Stimulated activated naive B cell treated with anti-CD40 and anti-IgM and Interleukin-4, amounts not matched to agents 10 μg/mL and 1 μg/mL and 100 μg/mL, for 72 hours (primary cell): ENCODE measurements at regions not wholly inside any gene's neighbourhood (a gene's known extent, or its start where the extent isn't known, plus 50 kb on each side); places are given as distances from the start of the nearest gene placed in this dataset.

Experiments used
- ATAC-seq, 2 donors: fragments of 150-1000 bp; cut with Tn5 transposase; replicated peaks; 2 replicates each; pipeline ENCODE4 v1.10.0; 2021; ENCODE audit warnings: moderate library complexity in 1 of 2
- DNase-seq: peaks from one replicate; pipeline ENCODE4 v3.0.0; 2021
- H3K27ac Mint-ChIP-seq: one replicate; pipeline ENCODE4 v1.8.0; 2022; ENCODE audit warnings: mild to moderate bottlenecking, mixed read lengths
- H3K27me3 Mint-ChIP-seq, 2 donors: one replicate each; pipeline ENCODE4 v1.8.0; 2022; ENCODE audit warnings: mixed read lengths in 2 of 2
- H3K36me3 Mint-ChIP-seq, 2 donors: one replicate each; pipeline ENCODE4 v1.8.0; 2022; ENCODE audit warnings: mixed read lengths in 2 of 2, mild to moderate bottlenecking in 1 of 2
- H3K4me1 Mint-ChIP-seq, 2 donors: one replicate each; pipeline ENCODE4 v1.8.0; 2022; ENCODE audit warnings: mixed read lengths in 2 of 2, mild to moderate bottlenecking in 1 of 2
- H3K4me3 Mint-ChIP-seq, 2 donors: one replicate each; pipeline ENCODE4 v1.8.0; 2022; ENCODE audit warnings: mild to moderate bottlenecking in 2 of 2, mixed read lengths in 2 of 2, moderate library complexity in 1 of 2
- H3K9me3 Mint-ChIP-seq, 2 donors: one replicate each; pipeline ENCODE4 v1.8.0; 2022; ENCODE audit warnings: mixed read lengths in 2 of 2, mild to moderate bottlenecking in 1 of 2

DNA sequence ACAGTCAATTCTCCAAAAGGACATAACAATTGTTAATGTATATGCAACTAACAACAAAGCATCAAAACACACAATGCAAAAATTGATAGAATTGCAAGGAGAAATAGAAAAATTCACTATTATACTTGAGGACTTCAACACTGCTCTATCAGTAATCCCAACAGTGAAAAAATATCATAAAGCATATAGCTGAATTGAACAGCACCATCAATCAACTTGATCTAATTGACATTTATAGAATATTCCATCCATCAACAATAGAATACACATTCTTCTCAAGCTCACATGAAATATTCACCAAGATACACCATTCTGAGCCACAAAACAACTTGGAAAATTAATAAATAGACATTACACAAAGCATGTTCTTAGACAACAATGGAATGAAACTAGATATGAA is 60.1 kb upstream of the ASXL3 start:
- Mint-ChIP-seq H3K27ac (no peak overlapping the region), H3K27me3 (no peaks in the 10 kb centered on the region), H3K9me3 (peaks cover 9 to 12% of the 10 kb centered on the region in 2 donors), H3K36me3 (no peaks in the 10 kb centered on the region), H3K4me3 (no peak overlapping the region), H3K4me1 (no peaks in the 10 kb centered on the region)
- DNase-seq (no peak), ATAC-seq (no peak)

DNA sequence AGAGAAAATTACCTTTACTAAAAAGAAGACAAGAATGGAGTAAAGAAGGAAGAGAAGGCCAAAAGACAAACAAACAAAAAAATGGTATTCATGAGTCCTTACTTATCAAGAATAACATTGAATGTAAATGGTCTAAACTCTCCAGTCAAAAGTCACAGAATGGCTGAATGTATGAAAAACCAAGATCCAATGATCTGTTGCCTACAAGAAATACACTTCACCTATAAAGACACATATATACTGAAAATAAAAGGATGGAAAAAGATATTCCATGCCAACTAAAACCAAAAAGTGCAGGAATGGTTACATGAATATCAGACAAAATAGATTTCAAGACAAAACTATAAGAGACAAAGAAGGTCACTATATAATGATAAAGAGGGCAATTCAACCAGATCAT is 65.0 kb upstream of the ASXL3 start:
- H3K4me3 Mint-ChIP-seq, result no peak overlapping the region
- no peaks in the 10 kb centered on the region for H3K36me3 Mint-ChIP-seq
- H3K27ac Mint-ChIP-seq, result no peak overlapping the region
- ATAC-seq (no peak), DNase-seq (no peak)
- H3K4me1 Mint-ChIP-seq, result no peaks in the 10 kb centered on the region
- H3K9me3 Mint-ChIP-seq, result peaks cover 13 to 17% of the 10 kb centered on the region in 2 donors
- no peaks in the 10 kb centered on the region for H3K27me3 Mint-ChIP-seq

DNA sequence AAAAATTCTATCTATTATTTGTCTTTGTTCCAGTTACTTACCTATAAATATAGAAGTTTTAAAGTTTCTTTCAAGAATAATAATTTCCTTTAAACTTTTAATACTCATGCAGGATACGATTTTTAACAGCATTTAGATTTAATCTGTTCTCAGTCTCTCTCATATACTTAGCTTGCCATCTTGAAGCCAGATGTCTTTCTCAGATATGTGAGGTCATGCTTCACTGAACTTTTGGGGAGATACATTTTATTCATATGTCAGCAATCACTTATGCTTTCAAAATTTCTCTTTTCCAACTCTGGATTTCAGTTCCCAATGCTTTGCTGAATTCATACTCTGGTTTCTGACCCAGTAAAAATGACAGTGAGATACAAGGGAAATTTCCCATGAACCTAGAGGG is 66.5 kb upstream of the CCDC178 start:
- Mint-ChIP-seq H3K9me3 (no peaks in the 10 kb centered on the region), H3K4me1 (no peaks in the 10 kb centered on the region), H3K27ac (no peak overlapping the region), H3K4me3 (no peak overlapping the region), H3K36me3 (no peaks in the 10 kb centered on the region), H3K27me3 (no peaks in the 10 kb centered on the region)
- ATAC-seq (no peak), DNase-seq (no peak)

DNA sequence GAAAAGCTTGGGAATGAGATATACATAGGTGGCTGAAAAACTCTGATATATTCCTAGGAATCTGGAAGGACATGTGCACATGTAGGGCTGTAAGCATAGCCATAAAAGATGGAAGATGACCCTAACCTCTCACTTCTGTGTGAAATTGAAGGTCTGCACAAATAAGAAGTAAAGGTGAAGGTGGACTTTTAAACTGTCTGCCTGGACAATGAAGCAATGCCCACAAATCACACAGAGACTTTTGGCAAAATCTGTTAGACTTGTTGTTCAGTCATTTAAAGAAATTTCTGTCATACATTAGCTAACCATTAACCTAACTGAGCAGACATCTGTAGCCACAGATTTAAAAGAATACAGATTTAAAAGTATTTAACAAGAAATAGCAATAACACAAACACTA is 65.3 kb upstream of the CCDC178 start:
- H3K9me3 Mint-ChIP-seq, result no peaks in the 10 kb centered on the region
- no peak for DNase-seq
- no peak for ATAC-seq

DNA sequence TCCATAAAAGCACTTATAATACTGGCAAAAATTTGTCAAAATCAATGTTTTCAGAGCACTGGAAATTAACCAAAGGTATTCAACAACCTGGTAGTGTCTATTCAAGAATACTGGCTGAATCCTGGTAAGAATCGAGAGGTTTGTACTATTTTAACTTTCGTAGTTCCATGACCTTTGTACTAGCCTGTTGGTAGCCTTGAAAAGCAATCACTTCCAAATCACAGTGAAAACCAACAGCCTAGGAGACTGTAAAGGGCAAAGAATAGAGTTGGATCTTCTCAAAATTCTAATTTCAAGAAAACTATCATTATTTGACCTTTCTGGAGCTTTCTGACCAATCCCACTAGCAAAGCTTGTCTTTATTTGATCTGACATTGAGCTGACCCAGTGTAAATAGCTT is 64.8 kb upstream of the CCDC178 start:
- Mint-ChIP-seq H3K36me3 (no peaks in the 10 kb centered on the region), H3K9me3 (no peaks in the 10 kb centered on the region), H3K4me1 (no peaks in the 10 kb centered on the region), H3K27me3 (no peaks in the 10 kb centered on the region), H3K4me3 (no peak overlapping the region), H3K27ac (no peak overlapping the region)
- DNase-seq (no peak), ATAC-seq (no peak)

More for the DNA sequence above, 65.3 kb upstream of the CCDC178 start:
- Mint-ChIP-seq H3K27me3 (no peaks in the 10 kb centered on the region), H3K4me3 (no peak overlapping the region), H3K4me1 (no peaks in the 10 kb centered on the region), H3K36me3 (no peaks in the 10 kb centered on the region), H3K27ac (no peak overlapping the region)

DNA sequence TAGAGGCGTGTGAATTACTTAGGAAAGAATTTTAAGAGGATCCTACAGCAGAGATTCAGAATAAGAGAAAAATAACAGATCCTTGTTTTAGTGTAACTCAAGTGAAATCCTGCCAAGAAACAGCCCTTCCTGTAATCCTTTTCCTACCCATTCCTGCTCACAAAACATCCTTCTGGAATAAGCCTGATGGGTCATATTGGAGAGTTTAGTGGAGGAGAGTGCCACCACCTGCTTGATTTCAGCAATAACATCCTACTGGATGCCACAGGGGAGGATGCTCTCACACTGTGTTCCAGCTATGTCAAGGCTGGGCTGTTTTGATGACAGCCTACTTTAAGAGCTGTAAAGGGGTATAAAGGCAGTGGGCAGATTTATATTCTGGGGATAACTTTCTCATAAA is 54.8 kb upstream of the CCDC178 start:
- H3K4me3 Mint-ChIP-seq, result no peak overlapping the region
- H3K4me1 Mint-ChIP-seq, result no peaks in the 10 kb centered on the region
- no peaks in the 10 kb centered on the region for H3K27me3 Mint-ChIP-seq
- H3K36me3 Mint-ChIP-seq, result no peaks in the 10 kb centered on the region
- DNase-seq, result no peak
- H3K9me3 Mint-ChIP-seq, result no peaks in the 10 kb centered on the region
- peak in 1 of 2 donors; percentile 27 for ATAC-seq
- H3K27ac Mint-ChIP-seq, result no peak overlapping the region
